ENCODE measurements at regions not wholly inside any gene's neighbourhood (a gene's known extent, or its start where the extent isn't known, plus 50 kb on each side); places are given as distances from the start of the nearest gene placed in this dataset.

- TF ChIP-seq CTCF (IDR thresholded peaks at IDR 0.05) (no peak), REST (IDR thresholded peaks at IDR 0.05; ENCODE audit: insufficient read depth in 1 of 2, low read depth in 2 of 2, low read length in 1 of 2) (no peak), SIN3A (IDR thresholded peaks at IDR 0.05; ENCODE audit: borderline replicate concordance, insufficient read depth, low read depth, low read length) (no peak), POLR2AphosphoS5 (IDR thresholded peaks at IDR 0.05; ENCODE audit: low read depth, low read length) (no peak), TCF7L2 (IDR thresholded peaks at IDR 0.05; ENCODE audit: low read depth, low read length) (no peak)
Measured at GRCh38 chr13:74048756-74049155, 85.4 kb downstream of the KLF12 start.
